ENCODE measurements at regions not wholly inside any gene's neighbourhood (a gene's known extent, or its start where the extent isn't known, plus 50 kb on each side); places are given as distances from the start of the nearest gene placed in this dataset.
"Not testable (repeated sequence)": the region's sequence is repeated elsewhere in the genome, so short reads cannot be mapped to it uniquely, and the experiment has no call there.

DNA sequence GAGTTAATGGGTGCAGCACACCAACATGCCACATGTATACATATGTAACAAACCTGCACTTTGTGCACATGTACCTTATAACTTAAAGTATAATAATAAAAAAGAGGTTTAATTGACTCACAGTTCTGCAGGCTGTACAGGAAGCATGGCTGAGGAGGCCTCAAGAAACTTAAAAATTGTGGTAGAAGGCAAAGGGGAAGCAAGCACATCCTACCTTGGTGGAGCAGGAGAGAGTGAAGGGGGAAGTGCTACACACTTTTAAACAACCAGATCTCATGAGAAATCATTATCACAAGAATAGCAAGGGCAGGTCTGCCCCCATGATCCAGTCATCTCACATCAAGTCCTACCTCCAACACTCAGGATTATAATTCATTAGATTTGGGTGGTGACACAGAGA, 463.5 kb downstream of the CSNK1G3 start:
- TF ChIP-seq, protein P1, sequence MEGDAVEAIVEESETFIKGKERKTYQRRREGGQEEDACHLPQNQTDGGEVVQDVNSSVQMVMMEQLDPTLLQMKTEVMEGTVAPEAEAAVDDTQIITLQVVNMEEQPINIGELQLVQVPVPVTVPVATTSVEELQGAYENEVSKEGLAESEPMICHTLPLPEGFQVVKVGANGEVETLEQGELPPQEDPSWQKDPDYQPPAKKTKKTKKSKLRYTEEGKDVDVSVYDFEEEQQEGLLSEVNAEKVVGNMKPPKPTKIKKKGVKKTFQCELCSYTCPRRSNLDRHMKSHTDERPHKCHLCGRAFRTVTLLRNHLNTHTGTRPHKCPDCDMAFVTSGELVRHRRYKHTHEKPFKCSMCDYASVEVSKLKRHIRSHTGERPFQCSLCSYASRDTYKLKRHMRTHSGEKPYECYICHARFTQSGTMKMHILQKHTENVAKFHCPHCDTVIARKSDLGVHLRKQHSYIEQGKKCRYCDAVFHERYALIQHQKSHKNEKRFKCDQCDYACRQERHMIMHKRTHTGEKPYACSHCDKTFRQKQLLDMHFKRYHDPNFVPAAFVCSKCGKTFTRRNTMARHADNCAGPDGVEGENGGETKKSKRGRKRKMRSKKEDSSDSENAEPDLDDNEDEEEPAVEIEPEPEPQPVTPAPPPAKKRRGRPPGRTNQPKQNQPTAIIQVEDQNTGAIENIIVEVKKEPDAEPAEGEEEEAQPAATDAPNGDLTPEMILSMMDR (IDR thresholded peaks at IDR 0.05) = not testable (repeated sequence)
- not testable (repeated sequence) for TF ChIP-seq POLR2A (IDR thresholded peaks at IDR 0.05)
